ENCODE measurements at regions not wholly inside any gene's neighbourhood (a gene's known extent, or its start where the extent isn't known, plus 50 kb on each side); places are given as distances from the start of the nearest gene placed in this dataset.

DNA sequence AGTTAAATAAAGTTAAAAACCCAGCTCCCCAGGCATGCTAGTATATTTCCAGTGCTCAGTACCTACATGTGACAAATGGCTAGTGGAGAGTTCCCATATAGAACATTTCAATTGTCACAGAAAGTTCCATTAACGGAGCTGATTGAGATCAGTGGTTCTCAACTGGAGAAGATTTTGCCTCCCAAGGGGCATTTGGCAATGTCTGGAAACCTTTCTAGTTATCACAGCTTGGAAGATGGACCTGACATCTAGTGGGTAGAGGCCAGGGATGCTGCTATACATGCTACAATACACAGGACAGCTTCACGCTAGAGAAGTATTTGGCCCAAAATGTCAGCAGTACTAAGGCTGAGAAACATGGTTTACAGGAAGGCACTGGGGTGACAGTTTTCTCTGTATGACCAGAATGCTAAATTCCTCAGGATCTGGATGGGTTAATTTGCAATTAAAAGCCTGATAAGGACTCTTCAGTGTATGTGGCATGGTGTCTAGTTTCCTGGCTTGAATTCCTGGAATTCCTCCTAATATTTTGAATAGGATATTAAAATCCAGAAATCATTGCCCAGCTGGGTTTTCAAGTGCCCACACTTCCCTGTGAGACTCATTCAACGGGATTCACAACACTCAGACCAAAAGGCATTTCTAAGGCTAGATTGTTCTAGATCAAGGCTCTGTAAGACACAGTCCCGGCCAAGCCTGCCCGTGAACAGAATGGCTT is 84.7 kb upstream of the SALL4 start:
- no peak overlapping the region for H3K9ac ChIP-seq (ENCODE audit: low read depth, low read length)
- H3K4me1 ChIP-seq (ENCODE audit: control insufficient read depth, insufficient read depth, low read length), result peaks cover 14% of the 10 kb centered on the region
- H3K36me3 ChIP-seq (ENCODE audit: control insufficient read depth, insufficient read depth, low read length), result no peaks in the 10 kb centered on the region
- no peaks in the 10 kb centered on the region for H3K9me3 ChIP-seq (ENCODE audit: control insufficient read depth, insufficient read depth, low read length)
- no peaks in the 10 kb centered on the region for H3K27me3 ChIP-seq (ENCODE audit: control insufficient read depth, insufficient read depth, low read length)
- H3K4me3 ChIP-seq (ENCODE audit: low read depth, low read length), result no peak overlapping the region

DNA sequence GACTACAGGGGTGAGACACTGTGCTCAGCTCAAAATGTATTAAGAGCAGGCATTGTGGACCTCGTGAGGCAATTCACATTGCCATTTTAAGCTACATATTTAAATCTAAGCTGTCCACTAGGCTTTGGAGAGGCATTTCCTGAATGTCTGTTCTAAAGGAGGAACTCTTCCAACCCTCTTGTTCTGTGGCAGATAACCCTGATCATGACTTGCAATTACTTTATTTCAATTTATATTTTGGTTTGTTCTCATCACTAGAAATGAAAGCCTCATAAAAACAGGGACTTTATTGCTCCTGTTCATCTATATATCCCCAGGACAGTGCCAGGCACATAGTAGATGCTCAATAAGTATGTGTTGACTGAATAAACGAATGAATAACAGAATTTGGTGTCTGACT is 84.0 kb upstream of the SALL4 start:
- no peaks in the 10 kb centered on the region for H3K27me3 ChIP-seq (ENCODE audit: control insufficient read depth, insufficient read depth, low read length)
- H3K9ac ChIP-seq (ENCODE audit: low read depth, low read length), result no peak overlapping the region
- no peaks in the 10 kb centered on the region for H3K36me3 ChIP-seq (ENCODE audit: control insufficient read depth, insufficient read depth, low read length)
- no peak overlapping the region for H3K4me3 ChIP-seq (ENCODE audit: low read depth, low read length)
- H3K9me3 ChIP-seq (ENCODE audit: control insufficient read depth, insufficient read depth, low read length), result no peaks in the 10 kb centered on the region
- H3K4me1 ChIP-seq (ENCODE audit: control insufficient read depth, insufficient read depth, low read length), result peaks cover 14% of the 10 kb centered on the region

DNA sequence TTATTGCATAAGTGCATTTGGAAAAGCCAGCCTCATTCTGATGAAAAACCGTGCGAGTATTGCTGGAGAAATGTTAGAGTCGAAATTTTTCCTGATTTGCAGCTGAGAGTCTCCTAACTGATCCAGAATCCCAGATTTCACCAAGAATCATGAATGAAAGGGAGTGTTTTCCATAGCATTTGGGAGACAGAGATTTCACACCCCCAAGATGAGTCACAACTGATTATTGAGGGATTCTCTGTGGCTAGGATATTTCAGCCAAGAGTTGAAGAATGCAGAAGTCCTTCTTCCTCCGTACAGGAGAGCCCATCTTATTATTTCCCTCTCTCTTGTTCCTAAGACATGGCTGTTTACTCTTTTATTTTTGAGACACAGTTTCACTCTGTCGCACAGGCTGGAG is 82.2 kb upstream of the SALL4 start:
- no peaks in the 10 kb centered on the region for H3K27me3 ChIP-seq (ENCODE audit: control insufficient read depth, insufficient read depth, low read length)
- no peaks in the 10 kb centered on the region for H3K9me3 ChIP-seq (ENCODE audit: control insufficient read depth, insufficient read depth, low read length)
- H3K4me3 ChIP-seq (ENCODE audit: low read depth, low read length), result no peak overlapping the region
- H3K9ac ChIP-seq (ENCODE audit: low read depth, low read length), result no peak overlapping the region
- peaks cover 10% of the 10 kb centered on the region for H3K4me1 ChIP-seq (ENCODE audit: control insufficient read depth, insufficient read depth, low read length)
- H3K36me3 ChIP-seq (ENCODE audit: control insufficient read depth, insufficient read depth, low read length), result no peaks in the 10 kb centered on the region

DNA sequence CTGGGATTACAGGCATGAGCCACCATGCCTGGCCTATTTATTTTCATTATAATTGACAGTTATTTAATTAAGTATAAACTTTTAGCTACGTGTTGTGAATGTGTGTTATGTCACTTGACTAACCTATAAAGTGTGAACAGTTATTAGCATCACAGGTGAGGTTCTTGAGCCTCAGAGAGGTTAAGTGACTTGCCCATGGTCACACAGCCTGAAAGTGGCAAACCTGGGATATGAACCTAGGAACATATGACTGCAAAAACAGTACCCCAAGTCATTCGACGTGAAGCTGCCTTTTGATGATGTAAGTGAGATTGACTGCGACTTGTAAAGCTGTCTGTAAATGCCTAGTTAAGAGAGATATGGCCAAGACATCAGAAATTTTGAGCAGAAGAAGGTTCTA is 77.9 kb upstream of the SALL4 start:
- no peaks in the 10 kb centered on the region for H3K27me3 ChIP-seq (ENCODE audit: control insufficient read depth, insufficient read depth, low read length)
- no peaks in the 10 kb centered on the region for H3K4me1 ChIP-seq (ENCODE audit: control insufficient read depth, insufficient read depth, low read length)
- no peak overlapping the region for H3K4me3 ChIP-seq (ENCODE audit: low read depth, low read length)
- H3K36me3 ChIP-seq (ENCODE audit: control insufficient read depth, insufficient read depth, low read length), result no peaks in the 10 kb centered on the region
- H3K9me3 ChIP-seq (ENCODE audit: control insufficient read depth, insufficient read depth, low read length), result no peaks in the 10 kb centered on the region
- H3K9ac ChIP-seq (ENCODE audit: low read depth, low read length), result no peak overlapping the region

DNA sequence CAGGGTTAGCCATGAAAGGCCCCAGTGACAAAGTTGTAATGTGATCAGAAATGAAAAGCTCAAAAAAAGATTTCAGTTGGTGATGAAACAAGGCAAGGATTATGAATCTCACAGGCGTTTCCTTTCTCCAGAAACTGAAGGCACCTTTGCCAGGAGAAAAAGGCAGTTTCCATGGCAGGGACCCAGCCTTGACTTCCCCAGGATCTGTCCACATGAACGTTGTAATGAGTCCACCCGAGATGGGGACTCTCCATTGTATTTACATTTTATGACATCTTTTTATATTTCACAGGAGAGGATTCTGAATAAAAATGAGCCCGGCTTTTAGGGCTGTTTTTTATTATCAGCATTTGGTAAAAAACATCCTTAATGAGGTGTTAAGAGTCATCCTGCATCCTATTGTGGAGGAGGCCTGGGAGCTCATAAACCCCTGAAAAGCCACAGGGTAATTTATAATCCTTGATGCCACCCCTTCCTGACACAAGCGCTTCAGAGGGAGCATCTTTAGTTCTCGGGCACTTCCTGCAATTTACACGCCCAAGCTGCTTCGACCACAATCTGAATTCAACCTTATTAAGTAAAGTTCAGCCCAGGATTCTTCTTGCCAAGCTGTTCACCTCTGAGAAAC is 74.1 kb upstream of the SALL4 start:
- Histone ChIP-seq H3K27me3 (ENCODE audit: control insufficient read depth, insufficient read depth, low read length) (no peaks in the 10 kb centered on the region), H3K36me3 (ENCODE audit: control insufficient read depth, insufficient read depth, low read length) (no peaks in the 10 kb centered on the region), H3K4me3 (ENCODE audit: low read depth, low read length) (no peak overlapping the region), H3K9me3 (ENCODE audit: control insufficient read depth, insufficient read depth, low read length) (no peaks in the 10 kb centered on the region), H3K9ac (ENCODE audit: low read depth, low read length) (no peak overlapping the region), H3K4me1 (ENCODE audit: control insufficient read depth, insufficient read depth, low read length) (no peaks in the 10 kb centered on the region)

DNA sequence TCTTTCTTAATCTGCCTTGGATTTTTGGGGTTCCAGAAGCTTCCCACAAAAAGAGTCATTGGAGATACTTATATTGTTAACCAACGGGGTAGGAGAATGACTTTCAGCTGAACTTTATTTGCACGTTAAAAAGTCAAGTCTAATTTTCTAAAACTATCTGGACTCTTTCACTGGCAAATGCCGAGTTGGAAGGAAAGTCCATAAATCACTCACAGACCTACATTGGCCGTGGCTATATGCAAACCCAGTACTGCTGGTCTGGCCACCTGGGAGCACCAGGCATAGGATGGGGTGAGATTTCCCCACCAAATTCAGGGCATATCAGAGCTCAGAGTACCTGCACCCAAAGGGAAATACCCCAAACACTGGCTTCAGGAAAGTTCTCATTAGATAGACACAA is 71.3 kb upstream of the SALL4 start:
- no peaks in the 10 kb centered on the region for H3K27me3 ChIP-seq (ENCODE audit: control insufficient read depth, insufficient read depth, low read length)
- H3K36me3 ChIP-seq (ENCODE audit: control insufficient read depth, insufficient read depth, low read length), result no peaks in the 10 kb centered on the region
- no peaks in the 10 kb centered on the region for H3K9me3 ChIP-seq (ENCODE audit: control insufficient read depth, insufficient read depth, low read length)
- no peaks in the 10 kb centered on the region for H3K4me1 ChIP-seq (ENCODE audit: control insufficient read depth, insufficient read depth, low read length)
- no peak overlapping the region for H3K9ac ChIP-seq (ENCODE audit: low read depth, low read length)
- no peak overlapping the region for H3K4me3 ChIP-seq (ENCODE audit: low read depth, low read length)

DNA sequence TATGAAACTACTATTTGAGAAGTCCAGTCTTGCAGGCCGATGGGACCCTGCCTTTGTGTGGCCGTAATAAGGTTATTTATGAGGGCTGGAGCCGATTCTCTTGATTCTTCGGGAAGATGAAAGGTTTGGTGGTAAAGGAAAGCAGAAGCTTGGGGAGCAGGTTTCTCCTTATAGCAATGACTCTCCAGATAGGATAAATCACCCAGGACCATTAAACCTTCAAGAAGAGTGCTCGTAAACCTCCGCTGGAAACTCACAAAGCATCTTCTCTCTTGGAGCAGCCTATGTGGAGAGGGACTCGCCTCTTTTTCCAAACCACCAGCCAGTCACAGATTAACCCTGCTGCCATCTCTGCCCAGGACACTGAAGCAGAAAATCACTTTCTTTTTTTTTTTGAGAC is 69.6 kb upstream of the SALL4 start:
- H3K4me1 ChIP-seq (ENCODE audit: control insufficient read depth, insufficient read depth, low read length), result no peaks in the 10 kb centered on the region
- H3K9me3 ChIP-seq (ENCODE audit: control insufficient read depth, insufficient read depth, low read length), result no peaks in the 10 kb centered on the region
- H3K27me3 ChIP-seq (ENCODE audit: control insufficient read depth, insufficient read depth, low read length), result no peaks in the 10 kb centered on the region
- H3K36me3 ChIP-seq (ENCODE audit: control insufficient read depth, insufficient read depth, low read length), result no peaks in the 10 kb centered on the region
- H3K4me3 ChIP-seq (ENCODE audit: low read depth, low read length), result no peak overlapping the region
- no peak overlapping the region for H3K9ac ChIP-seq (ENCODE audit: low read depth, low read length)

DNA sequence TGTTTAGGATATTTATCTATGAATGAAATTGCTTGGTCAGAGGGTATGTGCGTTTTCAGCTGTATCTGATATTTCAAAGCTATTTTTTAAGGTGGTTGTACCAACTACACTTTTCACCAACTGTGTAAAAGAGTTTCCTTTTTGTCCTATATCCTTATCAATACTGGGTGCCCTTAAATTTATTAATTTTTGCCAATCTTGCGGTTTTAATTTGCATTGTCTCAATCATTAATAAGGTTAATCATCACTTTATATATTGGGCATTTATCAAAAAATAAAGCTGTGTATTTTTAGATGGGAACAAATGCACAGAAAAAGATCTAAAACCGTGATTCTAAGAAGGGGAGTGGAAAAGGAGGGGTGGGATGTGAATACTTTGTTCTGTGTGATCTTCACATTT is 66.7 kb upstream of the SALL4 start:
- no peak overlapping the region for H3K9ac ChIP-seq (ENCODE audit: low read depth, low read length)
- H3K9me3 ChIP-seq (ENCODE audit: control insufficient read depth, insufficient read depth, low read length), result no peaks in the 10 kb centered on the region
- no peaks in the 10 kb centered on the region for H3K36me3 ChIP-seq (ENCODE audit: control insufficient read depth, insufficient read depth, low read length)
- no peaks in the 10 kb centered on the region for H3K27me3 ChIP-seq (ENCODE audit: control insufficient read depth, insufficient read depth, low read length)
- no peaks in the 10 kb centered on the region for H3K4me1 ChIP-seq (ENCODE audit: control insufficient read depth, insufficient read depth, low read length)
- no peak overlapping the region for H3K4me3 ChIP-seq (ENCODE audit: low read depth, low read length)

DNA sequence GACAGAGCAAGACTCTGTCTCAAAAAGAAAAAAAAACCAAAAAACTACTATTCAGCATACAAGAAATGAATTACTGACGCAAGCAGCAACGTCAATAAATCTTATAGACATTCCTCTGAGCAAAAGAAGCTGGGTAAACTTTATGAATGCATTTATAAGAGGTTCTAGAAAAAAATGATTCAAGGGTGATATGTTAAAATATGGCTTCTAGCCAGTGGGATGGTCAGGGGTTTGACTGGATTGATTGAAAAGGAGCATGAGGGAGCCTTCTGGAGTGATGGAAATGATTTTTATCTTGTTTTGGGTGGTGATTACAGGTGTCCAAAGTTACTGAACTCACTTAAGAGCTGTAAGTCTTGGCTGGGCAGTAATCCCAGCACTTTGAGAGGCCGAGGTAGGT is 64.9 kb upstream of the SALL4 start:
- H3K27me3 ChIP-seq (ENCODE audit: control insufficient read depth, insufficient read depth, low read length), result no peaks in the 10 kb centered on the region
- no peaks in the 10 kb centered on the region for H3K36me3 ChIP-seq (ENCODE audit: control insufficient read depth, insufficient read depth, low read length)
- no peak overlapping the region for H3K4me3 ChIP-seq (ENCODE audit: low read depth, low read length)
- H3K9ac ChIP-seq (ENCODE audit: low read depth, low read length), result no peak overlapping the region
- no peaks in the 10 kb centered on the region for H3K9me3 ChIP-seq (ENCODE audit: control insufficient read depth, insufficient read depth, low read length)
- peaks cover 2% of the 10 kb centered on the region for H3K4me1 ChIP-seq (ENCODE audit: control insufficient read depth, insufficient read depth, low read length)

DNA sequence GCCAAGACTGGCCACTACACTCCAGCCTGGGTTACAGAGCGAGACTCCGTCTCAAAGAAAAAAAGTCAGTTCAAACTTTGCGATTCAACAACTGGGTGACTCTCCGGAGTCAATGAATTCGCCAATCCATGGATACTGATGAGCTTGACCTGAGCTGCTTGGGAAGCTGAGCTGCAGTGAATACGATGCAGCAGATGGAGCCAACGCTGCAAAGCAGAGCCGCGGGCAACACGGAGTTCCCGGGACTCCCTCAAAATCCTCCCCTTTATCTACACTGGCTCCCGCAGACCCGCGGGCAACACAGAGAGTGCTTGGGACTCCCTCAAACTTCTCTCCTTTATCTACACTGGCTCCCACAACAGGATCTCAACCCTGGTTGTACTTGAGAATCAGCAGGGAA is 62.6 kb upstream of the SALL4 start:
- H3K4me1 ChIP-seq (ENCODE audit: control insufficient read depth, insufficient read depth, low read length), result peaks cover 2% of the 10 kb centered on the region
- no peaks in the 10 kb centered on the region for H3K27me3 ChIP-seq (ENCODE audit: control insufficient read depth, insufficient read depth, low read length)
- no peak overlapping the region for H3K9ac ChIP-seq (ENCODE audit: low read depth, low read length)
- H3K4me3 ChIP-seq (ENCODE audit: low read depth, low read length), result no peak overlapping the region
- no peaks in the 10 kb centered on the region for H3K36me3 ChIP-seq (ENCODE audit: control insufficient read depth, insufficient read depth, low read length)
- H3K9me3 ChIP-seq (ENCODE audit: control insufficient read depth, insufficient read depth, low read length), result no peaks in the 10 kb centered on the region

DNA sequence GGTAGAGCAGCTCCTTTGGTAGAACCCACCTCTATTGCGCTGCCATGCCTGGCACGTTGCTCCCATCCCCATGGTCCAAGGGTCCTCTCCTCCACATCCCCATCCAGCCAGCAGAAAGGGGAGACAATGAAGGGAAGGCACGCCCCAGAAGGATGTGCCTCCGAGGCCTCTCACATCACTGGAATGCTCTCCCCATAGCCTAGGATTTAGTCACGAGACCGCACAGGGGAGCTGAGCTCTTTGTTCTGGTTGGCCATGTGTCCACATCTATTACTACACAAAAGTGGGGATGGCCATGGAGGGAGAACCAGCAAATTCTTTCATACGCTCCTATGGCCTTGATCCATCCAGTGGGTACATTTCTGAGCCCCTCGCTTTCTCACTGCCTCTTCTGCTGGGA is 60.5 kb upstream of the SALL4 start:
- Histone ChIP-seq H3K9me3 (ENCODE audit: control insufficient read depth, insufficient read depth, low read length) (no peaks in the 10 kb centered on the region), H3K4me1 (ENCODE audit: control insufficient read depth, insufficient read depth, low read length) (peaks cover 2% of the 10 kb centered on the region), H3K9ac (ENCODE audit: low read depth, low read length) (no peak overlapping the region), H3K4me3 (ENCODE audit: low read depth, low read length) (no peak overlapping the region), H3K36me3 (ENCODE audit: control insufficient read depth, insufficient read depth, low read length) (no peaks in the 10 kb centered on the region), H3K27me3 (ENCODE audit: control insufficient read depth, insufficient read depth, low read length) (no peaks in the 10 kb centered on the region)

DNA sequence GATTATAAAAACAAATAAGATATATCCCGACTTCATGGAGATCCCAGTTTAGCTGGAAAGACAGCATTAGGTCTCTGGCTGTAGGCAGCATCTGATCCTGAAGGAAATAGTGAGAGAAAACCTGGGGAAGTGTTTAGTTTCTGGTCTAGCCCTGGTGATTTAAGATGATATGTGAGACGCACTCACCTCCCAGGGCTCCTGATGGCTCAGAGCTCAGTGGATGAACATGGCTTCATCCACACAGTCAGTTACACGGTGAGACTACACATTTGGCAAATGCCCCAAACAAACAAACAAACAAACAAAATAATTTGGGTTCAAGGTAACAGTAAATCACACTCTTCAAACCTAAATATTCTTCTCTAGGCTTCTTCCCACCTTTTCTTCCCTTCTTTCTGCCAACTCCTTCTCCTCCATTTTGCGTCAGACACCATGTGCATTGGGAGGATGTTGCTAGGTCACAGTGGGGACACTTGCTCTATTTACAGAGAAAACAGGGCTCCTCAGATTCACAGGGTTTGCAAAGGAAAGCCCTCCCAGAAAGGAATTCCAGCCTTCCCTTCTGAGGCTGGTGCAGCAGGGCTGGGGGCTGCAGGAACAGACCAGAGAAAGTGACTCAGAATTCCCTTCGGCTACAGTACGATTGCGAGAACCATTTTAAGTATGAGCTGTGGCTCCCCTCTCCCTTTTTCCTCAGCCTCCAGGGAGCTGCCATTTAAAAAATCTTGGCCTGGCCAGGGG is 59.6 kb upstream of the SALL4 start:
- peaks cover 2% of the 10 kb centered on the region for H3K4me1 ChIP-seq (ENCODE audit: control insufficient read depth, insufficient read depth, low read length)
- no peak overlapping the region for H3K4me3 ChIP-seq (ENCODE audit: low read depth, low read length)
- H3K9me3 ChIP-seq (ENCODE audit: control insufficient read depth, insufficient read depth, low read length), result no peaks in the 10 kb centered on the region
- H3K9ac ChIP-seq (ENCODE audit: low read depth, low read length), result no peak overlapping the region
- no peaks in the 10 kb centered on the region for H3K36me3 ChIP-seq (ENCODE audit: control insufficient read depth, insufficient read depth, low read length)
- no peaks in the 10 kb centered on the region for H3K27me3 ChIP-seq (ENCODE audit: control insufficient read depth, insufficient read depth, low read length)
